ENCODE measurements at regions not wholly inside any gene's neighbourhood (a gene's known extent, or its start where the extent isn't known, plus 50 kb on each side); places are given as distances from the start of the nearest gene placed in this dataset.

- no peak for DNase-seq
These were observed 380.6 kb downstream of the CTTN start for GRCh38 chr11:70778883-70779282.

GRCh38 chr11:70779433-70780245 is 381.3 kb downstream of the CTTN start:
- no peak for DNase-seq

GRCh38 chr11:70780246-70780535 is 381.9 kb downstream of the CTTN start:
- DNase-seq, result no peak

DNA sequence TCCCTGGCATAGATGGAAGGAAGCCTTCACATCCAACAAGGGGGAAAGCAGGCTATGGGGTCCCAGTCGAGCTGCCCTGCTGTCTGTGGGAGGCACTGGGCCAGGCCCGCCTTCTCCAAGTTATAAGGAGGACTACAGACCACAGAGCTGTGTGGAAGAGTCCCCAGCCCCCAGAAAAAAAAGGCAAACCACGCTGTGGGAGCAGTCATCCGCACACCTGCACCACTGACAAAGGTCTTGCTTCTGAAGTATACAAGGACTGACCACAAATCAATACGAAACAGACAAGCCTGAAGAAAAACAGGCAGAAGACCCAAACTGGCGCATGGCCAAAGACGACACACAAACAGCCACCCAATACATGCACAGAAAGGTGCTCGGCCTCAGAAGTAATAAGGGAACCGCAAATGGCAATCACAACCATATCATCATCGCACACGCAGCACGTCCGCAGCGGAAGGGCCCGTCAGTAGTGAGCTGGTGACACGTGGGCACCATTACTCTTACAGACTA is 384.1 kb downstream of the CTTN start:
- no peak for DNase-seq

GRCh38 chr11:70783356-70783755 is 385.0 kb downstream of the CTTN start:
- no peak for DNase-seq

DNA sequence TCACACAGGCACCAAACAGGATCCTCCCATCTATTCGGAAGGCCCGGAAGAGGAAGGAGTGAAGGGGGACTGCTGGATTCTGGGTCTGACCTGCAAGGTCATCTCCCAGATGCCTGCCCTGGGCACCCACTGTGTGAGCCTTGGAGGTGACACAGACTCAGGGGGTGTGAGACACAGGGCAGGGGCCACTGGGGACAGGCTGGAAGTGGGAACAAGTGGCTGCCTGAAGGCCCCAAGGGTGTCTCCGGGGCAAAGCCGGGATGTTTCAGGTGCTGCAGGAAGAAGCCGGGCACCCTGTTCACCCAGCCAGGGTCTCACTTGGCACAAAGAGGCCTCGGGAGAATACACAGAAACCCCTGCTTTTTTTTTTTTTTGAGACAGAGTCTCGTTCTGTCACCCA is 385.5 kb downstream of the CTTN start:
- no peak for DNase-seq

GRCh38 chr11:70785372-70785771 is 387.0 kb downstream of the CTTN start:
- no peak for DNase-seq

- no peak for DNase-seq
These were observed 387.8 kb downstream of the CTTN start for GRCh38 chr11:70786021-70786665.

DNA sequence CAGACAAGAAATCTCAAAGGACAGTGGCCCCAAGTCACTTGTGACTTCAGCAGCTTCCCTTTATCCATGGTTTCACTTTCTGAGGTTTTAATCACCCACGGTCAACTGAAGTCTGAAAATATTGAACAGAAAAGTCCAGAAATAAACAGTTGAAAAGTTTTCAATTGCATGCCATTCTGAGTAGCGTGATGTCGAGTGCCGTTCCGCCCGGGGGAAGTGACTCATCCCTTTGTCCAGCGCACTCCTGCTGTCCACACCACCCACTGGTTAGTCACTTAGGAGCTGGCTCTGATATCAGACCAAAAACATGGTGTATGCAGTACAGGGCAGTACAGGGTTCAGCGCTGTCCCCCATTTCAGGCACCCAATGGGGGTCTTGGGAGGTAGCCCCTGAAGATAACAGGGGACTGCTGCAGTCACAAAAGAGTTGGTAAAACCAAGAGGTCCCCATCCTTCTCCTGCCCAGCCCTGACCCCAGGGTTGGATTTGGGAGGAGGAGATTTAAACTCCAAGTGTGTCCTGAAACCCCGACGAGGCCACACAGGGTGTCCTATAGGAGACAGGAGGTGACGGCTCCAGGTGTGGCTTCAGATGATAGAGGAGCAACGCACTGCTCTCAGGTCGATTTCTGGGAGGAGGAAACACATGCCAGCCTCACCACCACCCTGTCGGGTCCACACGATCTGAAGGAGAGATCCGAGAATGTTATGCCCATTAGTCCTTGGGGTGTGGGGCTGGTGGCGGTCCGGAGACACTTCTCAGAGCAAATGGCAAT is 390.1 kb downstream of the CTTN start:
- no peak for DNase-seq

DNA sequence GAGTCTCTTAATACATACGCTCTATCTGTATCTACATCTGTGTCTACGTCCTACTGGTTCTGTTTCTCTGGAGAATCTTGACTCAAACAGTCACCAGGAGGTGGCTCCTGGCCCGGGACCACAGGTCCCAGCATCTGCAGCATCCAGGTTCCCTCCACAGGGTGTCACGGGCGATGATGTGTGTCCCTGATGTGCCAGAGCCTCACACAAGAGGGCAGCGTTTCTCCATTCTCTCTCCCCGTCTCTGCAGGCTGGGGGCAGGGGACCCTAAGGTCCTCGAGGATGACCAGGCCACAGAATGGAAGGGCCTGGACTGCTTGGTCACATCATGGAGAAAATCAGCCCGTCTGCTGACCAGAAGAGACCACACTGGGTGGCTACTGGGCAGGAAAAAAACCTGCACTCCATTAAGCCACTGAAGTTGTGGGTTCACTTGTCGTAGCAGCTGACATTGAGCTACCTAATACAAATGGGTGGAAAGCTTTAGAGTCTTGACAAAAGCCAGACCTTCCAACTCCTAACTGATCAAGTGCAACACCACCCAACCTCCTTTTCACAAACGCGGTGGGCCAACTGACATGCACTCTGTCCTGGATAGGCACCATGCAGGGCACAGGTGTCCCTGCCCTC is 392.5 kb downstream of the CTTN start:
- DNase-seq, result no peak

- no peak for DNase-seq
These were observed 398.4 kb downstream of the CTTN start for GRCh38 chr11:70796648-70797227.

DNA sequence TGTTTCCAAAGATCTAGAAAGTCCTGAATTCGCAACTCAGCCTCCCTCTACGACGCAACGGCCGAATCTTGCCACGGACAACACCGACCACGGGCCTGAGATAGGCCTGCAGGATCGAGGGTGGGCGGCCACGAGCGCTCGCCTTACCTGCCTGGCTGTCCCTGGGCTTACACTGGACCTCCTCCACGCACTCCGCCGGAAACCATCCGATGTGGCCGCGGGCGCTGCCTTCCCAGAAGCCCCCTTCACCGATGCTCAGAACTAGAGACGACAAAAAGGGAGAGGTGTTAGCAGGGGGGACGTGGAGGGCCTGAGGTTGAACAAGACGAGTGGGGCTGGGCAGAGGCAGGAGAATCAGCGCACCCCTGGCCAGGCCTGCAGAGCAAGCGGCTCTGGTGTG is 400.0 kb downstream of the CTTN start:
- no peak for DNase-seq

- no peak for DNase-seq
These were observed 401.1 kb downstream of the CTTN start for GRCh38 chr11:70799386-70799785.

- DNase-seq, result no peak
These were observed 403.9 kb downstream of the CTTN start for GRCh38 chr11:70802185-70802584.

- no peak for DNase-seq
These were observed 406.0 kb downstream of the CTTN start for GRCh38 chr11:70804139-70804837.

DNA sequence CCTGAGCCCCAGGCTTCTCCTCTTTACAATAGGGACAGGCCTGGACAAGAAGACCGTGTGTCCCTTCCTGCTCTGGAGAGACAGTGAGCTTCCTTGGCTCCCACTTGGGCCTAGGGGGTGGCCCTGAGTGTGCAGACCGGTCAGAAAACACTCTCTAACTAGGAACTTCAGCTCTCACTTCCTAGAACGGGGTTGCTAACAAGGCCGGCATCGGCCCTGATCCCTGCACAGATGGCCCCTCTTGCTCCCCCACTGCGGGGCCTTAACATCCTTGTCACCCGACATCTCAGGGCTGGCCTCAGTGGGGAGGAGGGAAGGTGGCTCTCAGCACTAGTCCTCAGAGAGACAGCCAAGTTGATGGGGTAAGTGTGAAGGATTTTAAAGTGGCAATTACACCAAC is 406.9 kb downstream of the CTTN start:
- DNase-seq, result no peak

GRCh38 chr11:70805971-70806370 is 407.6 kb downstream of the CTTN start:
- no peak for DNase-seq

GRCh38 chr11:70806461-70807194 is 408.3 kb downstream of the CTTN start:
- DNase-seq, result no peak

DNA sequence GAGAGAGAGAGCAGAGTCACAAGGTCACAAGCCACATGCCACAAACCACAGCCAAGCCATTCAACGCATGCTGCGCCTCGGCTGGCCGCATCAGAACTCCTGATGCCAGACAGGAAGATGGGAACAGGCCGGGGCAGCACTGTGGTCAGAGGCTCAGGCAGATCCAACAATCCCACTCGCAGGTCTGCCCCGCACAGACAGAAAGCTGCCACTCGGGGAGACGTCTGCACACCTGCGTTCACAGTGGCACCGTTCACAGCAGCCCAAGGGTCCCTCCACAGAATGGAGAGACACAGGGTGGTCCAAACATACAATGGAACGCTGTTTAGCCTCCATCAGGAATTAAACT is 408.8 kb downstream of the CTTN start:
- DNase-seq, result no peak

DNA sequence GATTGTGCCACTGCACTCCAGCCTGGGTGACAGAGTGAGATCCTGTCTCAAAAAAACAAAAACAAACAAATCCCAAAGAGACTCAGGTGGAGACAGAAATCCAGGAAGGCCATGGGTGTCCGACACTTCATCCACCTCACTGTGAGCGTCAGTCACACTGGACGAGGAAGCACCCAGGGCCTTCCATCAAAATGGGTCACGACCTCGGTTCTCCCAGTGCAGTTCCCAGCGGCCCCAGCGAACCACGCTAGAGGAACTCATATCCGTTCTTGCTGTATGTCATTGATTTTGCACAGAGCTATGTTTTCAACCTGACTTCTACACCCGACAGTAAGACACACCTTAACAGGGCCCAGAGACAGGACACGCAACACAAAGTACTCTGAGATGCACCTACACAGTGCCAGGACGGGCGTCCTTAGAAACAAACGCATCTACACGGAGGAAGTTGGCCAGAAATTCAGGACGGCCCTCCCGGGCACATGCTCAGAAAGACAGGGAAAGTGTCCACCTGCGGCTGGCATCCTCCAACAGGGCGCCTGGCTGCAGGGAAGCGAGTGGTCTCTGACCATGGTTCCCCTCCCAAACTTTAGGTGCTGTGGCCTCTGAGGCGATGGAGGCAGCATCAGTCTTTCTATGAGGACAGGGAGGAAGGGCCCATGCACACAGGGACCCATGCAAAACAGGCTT is 410.5 kb downstream of the CTTN start:
- no peak for DNase-seq

GRCh38 chr11:70810133-70810532 is 411.8 kb downstream of the CTTN start:
- DNase-seq, result no peak
